ENCODE measurements at regions not wholly inside any gene's neighbourhood (a gene's known extent, or its start where the extent isn't known, plus 50 kb on each side); places are given as distances from the start of the nearest gene placed in this dataset.

DNA sequence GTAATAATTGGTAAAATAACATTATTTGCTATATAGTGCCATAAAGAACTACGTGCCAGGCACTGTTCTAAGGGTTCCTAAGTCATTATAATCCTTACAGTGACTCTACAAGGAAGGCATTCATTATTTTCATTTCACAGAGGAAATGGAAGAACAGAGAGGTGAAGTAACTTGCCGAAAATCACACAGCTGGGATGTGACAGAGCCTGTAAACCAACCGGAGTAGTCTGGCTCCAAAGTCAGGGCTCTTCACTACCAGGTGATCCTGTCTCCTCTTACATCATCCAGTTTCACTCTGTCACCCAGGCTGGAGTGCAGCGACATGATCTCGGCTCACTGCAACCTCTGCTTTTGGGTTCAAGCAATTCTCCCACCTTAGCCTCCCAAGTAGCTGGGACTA is 59.2 kb upstream of the RBFOX2 start:
- TF ChIP-seq, protein P1, sequence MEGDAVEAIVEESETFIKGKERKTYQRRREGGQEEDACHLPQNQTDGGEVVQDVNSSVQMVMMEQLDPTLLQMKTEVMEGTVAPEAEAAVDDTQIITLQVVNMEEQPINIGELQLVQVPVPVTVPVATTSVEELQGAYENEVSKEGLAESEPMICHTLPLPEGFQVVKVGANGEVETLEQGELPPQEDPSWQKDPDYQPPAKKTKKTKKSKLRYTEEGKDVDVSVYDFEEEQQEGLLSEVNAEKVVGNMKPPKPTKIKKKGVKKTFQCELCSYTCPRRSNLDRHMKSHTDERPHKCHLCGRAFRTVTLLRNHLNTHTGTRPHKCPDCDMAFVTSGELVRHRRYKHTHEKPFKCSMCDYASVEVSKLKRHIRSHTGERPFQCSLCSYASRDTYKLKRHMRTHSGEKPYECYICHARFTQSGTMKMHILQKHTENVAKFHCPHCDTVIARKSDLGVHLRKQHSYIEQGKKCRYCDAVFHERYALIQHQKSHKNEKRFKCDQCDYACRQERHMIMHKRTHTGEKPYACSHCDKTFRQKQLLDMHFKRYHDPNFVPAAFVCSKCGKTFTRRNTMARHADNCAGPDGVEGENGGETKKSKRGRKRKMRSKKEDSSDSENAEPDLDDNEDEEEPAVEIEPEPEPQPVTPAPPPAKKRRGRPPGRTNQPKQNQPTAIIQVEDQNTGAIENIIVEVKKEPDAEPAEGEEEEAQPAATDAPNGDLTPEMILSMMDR (IDR thresholded peaks at IDR 0.05), result no peak
- TF ChIP-seq POLR2A (IDR thresholded peaks at IDR 0.05), result no peak
